Myocyte (in vitro differentiated cells): ENCODE measurements at regions not wholly inside any gene's neighbourhood (a gene's known extent, or its start where the extent isn't known, plus 50 kb on each side); places are given as distances from the start of the nearest gene placed in this dataset.
"Not testable (repeated sequence)": the region's sequence is repeated elsewhere in the genome, so short reads cannot be mapped to it uniquely, and the experiment has no call there.

Source experiments
- DNase-seq: peaks from one replicate; pipeline ENCODE4 v3.0.0-alpha.2; 2012; ENCODE audit warnings: low read depth

DNA sequence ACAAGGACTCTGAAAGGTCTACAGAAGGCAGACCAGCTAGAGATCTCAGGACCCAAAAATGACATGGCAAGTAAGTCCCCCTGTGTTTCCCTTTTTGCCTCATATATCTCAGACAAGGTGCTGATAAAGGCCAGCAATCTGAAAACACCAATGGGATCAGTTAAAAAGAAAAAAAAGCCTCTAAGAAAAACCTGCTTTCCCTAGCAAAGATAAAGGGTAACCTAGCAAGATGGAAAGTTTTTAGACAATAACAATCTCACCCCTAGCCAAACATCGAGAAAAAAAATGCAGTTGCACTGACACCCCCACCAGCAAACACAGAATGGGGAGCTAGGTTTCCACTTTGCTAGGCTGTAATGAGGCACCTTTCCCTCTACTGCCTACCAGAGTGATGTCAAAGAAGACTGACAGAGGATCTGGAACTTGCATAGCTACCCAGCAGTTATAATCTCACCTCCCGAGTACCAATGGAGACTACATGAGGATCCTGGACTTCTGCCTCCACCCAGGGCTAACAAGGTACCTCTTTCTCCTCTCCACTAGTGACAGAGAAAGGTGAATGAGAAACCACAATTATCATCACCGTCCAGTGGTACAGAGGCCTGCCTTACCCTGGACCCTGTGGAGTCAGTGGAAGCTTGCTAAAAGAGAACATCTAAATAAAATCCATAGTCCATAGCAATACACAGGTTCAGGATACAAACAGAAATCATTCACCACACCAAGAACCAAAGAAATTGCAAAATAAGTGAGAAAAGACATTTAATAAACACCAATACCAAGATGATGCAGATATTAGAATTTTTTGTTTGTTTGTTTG is 240.8 kb downstream of the ARHGAP12 start:
- DNase-seq, result no peak

DNA sequence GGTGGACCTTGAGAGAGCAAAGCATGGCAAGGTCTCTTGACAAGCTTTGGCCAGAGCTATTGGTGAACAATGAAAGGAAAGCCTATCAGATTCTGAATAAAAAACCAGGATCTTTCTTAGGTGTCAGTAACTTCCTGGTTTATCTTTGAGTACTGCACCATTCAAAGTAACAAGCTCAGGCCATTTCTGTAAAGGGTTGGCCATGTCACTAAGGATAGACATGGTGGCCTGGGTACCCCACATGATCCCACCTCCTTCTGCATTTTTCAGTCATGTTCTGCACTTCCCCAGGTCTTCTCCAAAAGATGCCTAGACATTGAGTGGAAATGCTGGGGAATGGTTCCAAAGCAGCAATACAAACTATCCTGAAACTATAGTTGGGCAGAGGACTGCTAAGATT is 242.0 kb downstream of the ARHGAP12 start:
- DNase-seq, result no peak

DNA sequence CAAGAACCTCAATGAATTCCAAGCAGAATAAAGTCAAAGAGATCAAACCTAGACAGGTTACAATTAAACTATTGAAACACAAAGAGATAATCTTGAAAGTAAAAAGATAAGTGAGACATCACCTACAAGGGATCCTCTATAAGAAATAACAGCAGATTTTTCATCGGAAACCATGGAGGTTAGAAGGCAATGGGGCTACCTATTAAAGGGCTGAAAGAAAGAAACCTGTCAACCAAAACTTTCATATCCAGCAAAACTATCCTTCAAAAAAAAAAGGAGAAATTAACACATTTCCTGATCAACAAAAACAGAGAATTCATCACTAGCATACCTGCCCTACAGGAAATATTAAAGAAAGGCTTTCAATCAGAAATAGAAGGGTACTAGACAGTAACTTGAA is 244.9 kb downstream of the ARHGAP12 start:
- DNase-seq, result no peak

- no peak for DNase-seq
These were observed 248.7 kb downstream of the ARHGAP12 start for GRCh38 chr10:31679936-31680335.

DNA sequence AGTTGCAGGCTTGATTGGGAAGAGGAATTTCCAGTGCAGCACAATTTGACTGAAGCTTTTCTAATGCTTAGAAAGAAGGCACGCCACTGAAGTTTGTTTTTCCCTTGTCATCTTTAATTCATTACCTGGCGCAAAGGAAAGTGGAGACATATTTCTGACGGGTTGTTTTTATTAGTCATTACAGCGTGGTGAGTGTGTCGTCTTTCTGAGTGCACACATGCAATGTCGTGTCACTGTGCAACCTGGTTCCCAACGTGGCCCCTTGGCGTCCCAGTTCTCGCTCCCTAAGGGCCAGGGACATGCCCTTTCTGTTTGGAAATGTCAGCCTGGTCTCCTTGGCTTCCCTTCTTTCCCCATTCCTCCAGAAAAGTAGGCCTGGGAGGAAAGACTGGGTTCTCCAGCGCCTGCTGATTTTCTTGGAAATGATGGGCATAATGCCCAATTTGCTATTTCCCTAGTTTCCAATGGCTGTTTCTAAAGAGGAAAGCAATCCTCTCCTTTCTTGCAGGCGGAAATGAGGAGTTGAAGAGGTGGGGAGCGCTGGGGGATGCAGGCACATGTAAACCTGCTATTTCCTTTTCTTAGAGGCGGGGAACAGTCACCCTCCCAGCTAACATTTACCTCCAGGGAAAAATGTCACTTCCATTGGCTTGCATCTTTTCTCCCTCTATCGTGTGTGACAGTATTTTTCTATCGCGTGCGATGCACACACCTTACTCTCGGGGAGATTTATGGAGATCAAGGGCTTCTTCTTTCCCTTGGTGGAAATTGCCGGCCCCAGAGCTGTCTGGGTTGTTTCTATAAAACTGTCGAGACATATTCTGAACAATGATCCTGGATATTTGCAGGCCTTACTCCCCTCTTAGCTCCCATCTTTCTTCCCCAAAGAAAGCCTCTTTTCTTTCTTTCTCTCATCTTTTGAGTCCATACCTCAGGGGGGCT is 249.8 kb downstream of the ARHGAP12 start:
- no peak for DNase-seq

DNA sequence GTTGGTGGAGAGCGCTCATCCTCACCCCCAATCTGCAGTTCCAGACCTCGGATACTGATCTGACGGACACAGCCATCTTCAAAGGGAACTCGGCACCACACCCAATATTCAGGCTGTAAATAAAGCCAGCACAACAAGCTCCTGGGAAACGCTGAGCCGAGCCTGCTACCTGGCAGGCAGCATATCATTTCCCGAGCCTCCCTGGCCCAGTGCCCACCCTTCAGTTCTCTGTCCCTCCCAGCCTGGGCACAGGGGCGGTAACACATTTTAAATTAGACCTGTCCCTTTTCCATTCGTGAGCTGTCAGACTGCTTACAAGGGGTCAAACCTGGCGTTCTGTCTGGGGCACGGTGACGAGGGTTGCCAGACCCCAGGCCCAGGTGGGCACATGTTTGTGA is 250.5 kb downstream of the ARHGAP12 start:
- peak; percentile 38 for DNase-seq

GRCh38 chr10:31677195-31678138 is 251.2 kb downstream of the ARHGAP12 start:
- DNase-seq, result peak; percentile 98

GRCh38 chr10:31675726-31676125 is 252.9 kb downstream of the ARHGAP12 start:
- no peak for DNase-seq

DNA sequence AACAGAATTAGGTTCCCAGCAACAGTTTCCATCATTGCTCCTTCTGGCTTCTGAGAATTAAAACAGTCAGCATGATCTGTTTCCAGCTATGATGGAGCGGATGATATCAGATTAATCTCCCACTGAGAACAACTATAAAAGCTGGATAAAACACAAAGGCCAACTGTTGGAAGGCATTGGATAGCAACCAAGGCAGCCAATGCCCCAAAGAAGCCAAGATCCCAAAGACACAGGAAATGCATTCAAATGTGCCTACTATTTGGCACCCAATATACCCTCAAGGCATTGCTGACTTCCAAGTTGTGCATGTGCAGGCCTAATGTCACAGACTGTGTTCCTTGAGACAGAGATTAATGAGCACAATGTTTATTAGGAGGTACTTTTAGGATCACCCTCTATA is 259.3 kb downstream of the ARHGAP12 start:
- DNase-seq, result no peak

GRCh38 chr10:31668326-31668725 is 260.3 kb downstream of the ARHGAP12 start:
- no peak for DNase-seq

GRCh38 chr10:31665764-31666279 is 262.8 kb downstream of the ARHGAP12 start:
- DNase-seq, result not testable (repeated sequence)

GRCh38 chr10:31664803-31665202 is 263.8 kb downstream of the ARHGAP12 start:
- peak; percentile 51 for DNase-seq

- peak; percentile 85 for DNase-seq
These were observed 264.6 kb downstream of the ARHGAP12 start for GRCh38 chr10:31664071-31664470.

GRCh38 chr10:31660300-31660699 is 268.3 kb downstream of the ARHGAP12 start:
- DNase-seq, result no peak

GRCh38 chr10:31659665-31660064 is 269.0 kb downstream of the ARHGAP12 start:
- no peak for DNase-seq

DNA sequence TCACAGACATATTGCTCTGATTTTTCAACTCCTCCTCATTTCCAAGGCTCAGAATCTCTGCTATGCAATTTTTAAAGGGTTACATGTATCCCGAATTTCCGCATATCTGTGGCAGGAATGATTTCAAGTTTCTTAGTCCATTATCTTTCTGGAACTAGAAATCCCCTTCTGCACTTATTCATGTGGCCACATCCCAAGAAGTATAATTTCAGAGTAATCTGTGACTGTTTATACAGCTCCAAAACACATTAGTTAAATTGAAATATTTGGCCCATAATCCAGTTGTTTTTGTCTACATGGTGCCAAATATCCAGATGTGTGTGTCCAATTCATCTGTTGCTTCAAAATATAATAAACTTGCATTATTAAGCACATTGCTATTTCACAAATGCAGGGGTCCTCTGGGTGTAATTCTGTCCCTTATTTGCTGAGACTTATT is 271.2 kb downstream of the ARHGAP12 start:
- DNase-seq, result no peak

- no peak for DNase-seq
These were observed 271.7 kb downstream of the ARHGAP12 start for GRCh38 chr10:31656851-31657433.

DNA sequence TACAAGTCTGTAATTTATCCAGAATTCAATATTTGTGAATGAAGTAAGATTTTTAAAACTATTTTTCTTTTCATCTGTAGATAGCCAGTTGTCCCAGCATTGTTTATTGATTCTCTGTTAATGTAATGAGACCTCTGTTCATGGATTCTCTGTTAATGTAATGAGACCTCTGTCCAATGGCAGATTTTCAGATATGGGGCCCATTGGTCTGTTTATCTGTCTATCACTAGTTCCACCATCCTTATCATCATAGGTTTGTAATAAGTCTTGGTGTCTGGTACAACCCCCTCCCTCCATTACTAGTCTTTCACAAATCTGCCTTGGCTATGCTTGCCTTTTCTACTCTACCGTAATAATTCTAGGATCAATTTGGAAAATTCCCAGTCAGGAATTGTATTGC is 276.6 kb downstream of the ARHGAP12 start:
- DNase-seq, result no peak

DNA sequence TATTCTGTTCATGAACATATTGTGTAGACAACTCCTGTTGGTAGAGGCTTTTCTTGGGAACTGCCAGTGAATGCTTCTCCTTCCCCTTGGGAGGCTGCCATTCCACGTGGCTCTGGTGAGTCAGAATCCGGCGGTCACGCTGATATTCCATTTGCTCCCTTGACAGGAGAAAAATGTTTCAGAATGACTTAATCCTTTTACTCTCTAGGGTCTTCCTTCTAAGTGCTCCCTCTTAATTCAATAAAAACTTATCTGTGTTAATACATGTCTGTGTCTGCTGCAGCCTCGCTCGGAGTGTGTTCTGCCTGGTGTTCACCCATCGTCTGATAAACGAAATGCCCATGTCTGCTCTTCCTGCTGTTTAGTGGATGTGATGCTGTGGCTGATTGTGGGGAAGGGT is 278.6 kb downstream of the ARHGAP12 start:
- peak; percentile 95 for DNase-seq

GRCh38 chr10:31648966-31649365 is 279.7 kb downstream of the ARHGAP12 start:
- no peak for DNase-seq
